Osteocyte (in vitro differentiated cells): ENCODE measurements at regions not wholly inside any gene's neighbourhood (a gene's known extent, or its start where the extent isn't known, plus 50 kb on each side); places are given as distances from the start of the nearest gene placed in this dataset.

ENCODE experiments used
- DNase-seq: peaks from one replicate; pipeline ENCODE4 v3.0.0; 2021; ENCODE audit warnings: mixed read lengths; ENCODE audit not compliant: unreplicated experiment; ENCODE audit errors: extremely low spot score
- H3K27ac Mint-ChIP-seq: one replicate; pipeline ENCODE4 v1.8.0; 2021; ENCODE audit warnings: mild to moderate bottlenecking, mixed read lengths; ENCODE audit not compliant: unreplicated experiment
- H3K27me3 Mint-ChIP-seq: one replicate; pipeline ENCODE4 v1.8.0; 2021; ENCODE audit warnings: mixed read lengths; ENCODE audit not compliant: unreplicated experiment
- H3K36me3 Mint-ChIP-seq: one replicate; pipeline ENCODE4 v1.8.0; 2021; ENCODE audit warnings: mixed read lengths; ENCODE audit not compliant: unreplicated experiment
- H3K4me1 Mint-ChIP-seq: one replicate; pipeline ENCODE4 v1.8.0; 2021; ENCODE audit warnings: mixed read lengths; ENCODE audit not compliant: unreplicated experiment
- H3K4me3 Mint-ChIP-seq: one replicate; pipeline ENCODE4 v1.8.0; 2021; ENCODE audit warnings: mild to moderate bottlenecking, moderate library complexity, mixed read lengths; ENCODE audit not compliant: unreplicated experiment
- H3K9me3 Mint-ChIP-seq: one replicate; pipeline ENCODE4 v1.8.0; 2021; ENCODE audit warnings: mixed read lengths; ENCODE audit not compliant: unreplicated experiment
- TF ChIP-seq, protein P1 (sequence below): fragments of 200-600 bp; sonication (generic); IDR thresholded peaks from 2 replicates; pipeline ENCODE4 v1.5.0; 2021; ENCODE audit warnings: antibody characterized with exemption, mild to moderate bottlenecking, moderate library complexity

DNA sequence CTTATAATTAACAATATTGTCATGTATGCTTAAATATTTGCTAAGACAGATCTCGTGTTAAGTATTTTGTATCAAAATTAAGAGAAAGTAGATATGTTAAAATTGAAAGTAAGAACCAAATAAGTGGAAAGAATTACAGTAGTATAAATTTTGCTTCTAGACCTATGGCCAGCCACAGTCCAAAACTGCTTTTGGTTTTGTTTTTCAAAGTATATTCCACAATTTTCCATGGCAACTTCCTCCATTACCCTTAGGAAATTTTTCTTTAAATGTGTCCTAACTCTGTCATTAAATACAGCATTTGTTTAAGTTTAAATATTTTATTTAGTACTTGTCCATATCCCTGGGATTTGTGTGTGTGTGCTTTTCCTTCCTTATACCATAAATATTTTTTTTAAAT, 689.0 kb downstream of the DIAPH3 start:
- Mint-ChIP-seq H3K9me3 (peaks cover under 1% of the 10 kb centered on the region), H3K4me1 (peaks cover 3% of the 10 kb centered on the region), H3K36me3 (no peaks in the 10 kb centered on the region), H3K4me3 (no peak overlapping the region), H3K27ac (peak overlapping the region; percentile 6), H3K27me3 (no peaks in the 10 kb centered on the region)
- TF ChIP-seq, protein P1, sequence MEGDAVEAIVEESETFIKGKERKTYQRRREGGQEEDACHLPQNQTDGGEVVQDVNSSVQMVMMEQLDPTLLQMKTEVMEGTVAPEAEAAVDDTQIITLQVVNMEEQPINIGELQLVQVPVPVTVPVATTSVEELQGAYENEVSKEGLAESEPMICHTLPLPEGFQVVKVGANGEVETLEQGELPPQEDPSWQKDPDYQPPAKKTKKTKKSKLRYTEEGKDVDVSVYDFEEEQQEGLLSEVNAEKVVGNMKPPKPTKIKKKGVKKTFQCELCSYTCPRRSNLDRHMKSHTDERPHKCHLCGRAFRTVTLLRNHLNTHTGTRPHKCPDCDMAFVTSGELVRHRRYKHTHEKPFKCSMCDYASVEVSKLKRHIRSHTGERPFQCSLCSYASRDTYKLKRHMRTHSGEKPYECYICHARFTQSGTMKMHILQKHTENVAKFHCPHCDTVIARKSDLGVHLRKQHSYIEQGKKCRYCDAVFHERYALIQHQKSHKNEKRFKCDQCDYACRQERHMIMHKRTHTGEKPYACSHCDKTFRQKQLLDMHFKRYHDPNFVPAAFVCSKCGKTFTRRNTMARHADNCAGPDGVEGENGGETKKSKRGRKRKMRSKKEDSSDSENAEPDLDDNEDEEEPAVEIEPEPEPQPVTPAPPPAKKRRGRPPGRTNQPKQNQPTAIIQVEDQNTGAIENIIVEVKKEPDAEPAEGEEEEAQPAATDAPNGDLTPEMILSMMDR, result no peak
- no peak for DNase-seq

DNA sequence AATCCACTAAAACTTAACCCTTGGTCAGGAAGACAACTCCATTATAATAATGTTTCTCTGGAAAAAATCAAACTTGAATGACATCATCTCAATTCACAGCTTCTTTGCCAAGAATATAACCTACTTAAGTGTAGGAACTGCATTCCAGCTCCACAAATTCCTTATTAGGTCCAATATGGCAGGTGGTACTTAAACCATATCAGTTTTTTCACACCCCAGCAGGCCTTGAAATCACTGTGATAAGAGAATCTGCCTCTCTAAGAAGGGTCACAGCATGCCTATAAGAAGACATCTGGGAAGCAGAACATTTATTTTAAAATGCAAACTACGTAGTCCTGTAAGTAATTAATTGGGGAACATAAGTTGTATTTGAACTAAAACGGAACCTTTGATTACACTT, 687.8 kb downstream of the DIAPH3 start:
- no peak for DNase-seq
- Mint-ChIP-seq H3K27ac (no peak overlapping the region), H3K9me3 (no peaks in the 10 kb centered on the region), H3K4me3 (no peak overlapping the region), H3K36me3 (no peaks in the 10 kb centered on the region), H3K27me3 (no peaks in the 10 kb centered on the region), H3K4me1 (peaks cover 10% of the 10 kb centered on the region)
- TF ChIP-seq, protein P1, result no peak

DNA sequence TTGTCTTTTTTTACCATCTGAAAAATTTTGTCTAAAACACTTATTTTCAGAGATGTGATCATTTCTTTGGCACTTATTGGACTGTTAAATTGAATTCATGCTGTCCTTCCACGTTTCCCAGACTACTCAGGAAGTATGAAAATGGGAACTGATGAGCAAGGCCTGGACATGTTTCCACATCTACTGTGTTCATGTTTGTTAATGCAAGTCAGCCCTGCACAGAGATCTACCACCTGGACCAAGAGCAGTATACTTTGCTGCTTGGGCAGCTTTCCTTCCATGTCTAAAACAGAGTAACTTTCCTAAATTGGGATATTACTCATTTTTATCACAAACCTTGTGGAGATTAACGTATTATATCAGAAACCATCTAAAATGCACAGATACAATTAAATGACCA, 687.4 kb downstream of the DIAPH3 start:
- no peaks in the 10 kb centered on the region for H3K36me3 Mint-ChIP-seq
- DNase-seq, result no peak
- H3K4me1 Mint-ChIP-seq, result peaks cover 10% of the 10 kb centered on the region
- no peak overlapping the region for H3K27ac Mint-ChIP-seq
- H3K9me3 Mint-ChIP-seq, result no peaks in the 10 kb centered on the region
- H3K4me3 Mint-ChIP-seq, result no peak overlapping the region
- H3K27me3 Mint-ChIP-seq, result no peaks in the 10 kb centered on the region
- TF ChIP-seq, protein P1, result no peak

DNA sequence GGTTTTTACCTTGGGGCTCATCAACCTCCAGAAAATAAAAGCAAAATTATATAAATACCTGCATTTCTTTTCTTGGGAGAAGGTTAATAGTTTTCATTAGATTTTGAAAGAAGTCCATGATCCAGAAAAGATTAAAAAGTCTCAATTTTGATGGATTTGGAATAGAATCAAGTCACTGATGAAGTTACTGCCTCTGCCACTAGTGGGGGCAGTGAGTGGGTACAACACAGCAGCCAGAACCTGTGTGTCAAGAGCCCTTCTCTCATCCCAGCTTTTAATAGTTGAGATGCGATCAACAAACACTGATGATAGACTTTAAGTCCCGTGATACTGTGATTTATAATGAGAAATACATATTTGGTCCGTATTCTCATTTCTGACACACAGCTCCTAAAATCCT, 686.7 kb downstream of the DIAPH3 start:
- no peak overlapping the region for H3K4me3 Mint-ChIP-seq

DNA sequence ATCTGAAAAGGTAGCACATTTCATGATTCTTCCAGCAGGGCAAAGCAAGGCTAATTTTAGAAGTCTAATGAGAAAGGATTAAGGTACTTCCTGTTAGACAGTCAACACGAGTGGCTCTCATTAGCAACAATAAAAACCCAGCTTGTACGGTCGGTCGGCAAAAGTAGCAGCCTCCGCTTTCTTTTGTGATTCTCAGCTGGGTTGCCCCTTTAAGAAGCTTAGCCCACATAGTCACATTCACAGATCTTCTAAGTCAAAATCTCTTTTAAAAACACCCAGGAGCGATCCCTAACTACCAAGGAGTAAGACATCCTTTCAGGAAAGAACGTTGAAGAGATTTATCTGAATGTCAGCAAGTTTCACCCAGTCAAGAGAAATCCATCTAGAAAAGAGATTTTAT, 684.8 kb downstream of the DIAPH3 start:
- H3K9me3 Mint-ChIP-seq, result no peaks in the 10 kb centered on the region
- H3K4me1 Mint-ChIP-seq, result peaks cover 17% of the 10 kb centered on the region
- H3K36me3 Mint-ChIP-seq, result no peaks in the 10 kb centered on the region
- TF ChIP-seq, protein P1, result no peak
- no peak for DNase-seq
- H3K27me3 Mint-ChIP-seq, result no peaks in the 10 kb centered on the region
- H3K27ac Mint-ChIP-seq, result no peak overlapping the region
- H3K4me3 Mint-ChIP-seq, result no peak overlapping the region

More for the DNA sequence above, 686.7 kb downstream of the DIAPH3 start:
- Mint-ChIP-seq H3K27me3 (no peaks in the 10 kb centered on the region), H3K9me3 (no peaks in the 10 kb centered on the region), H3K36me3 (no peaks in the 10 kb centered on the region), H3K4me1 (peaks cover 10% of the 10 kb centered on the region), H3K27ac (no peak overlapping the region)
- TF ChIP-seq, protein P1, result peak; percentile 33
- DNase-seq, result no peak
